Activated CD8-positive, alpha-beta T cell treated with anti-CD3 and anti-CD28 coated beads, Interleukin-2, amount 10 ng/mL, durations not matched to agents 7 days and 5 days (primary cell): ENCODE measurements at regions not wholly inside any gene's neighbourhood (a gene's known extent, or its start where the extent isn't known, plus 50 kb on each side); places are given as distances from the start of the nearest gene placed in this dataset.
A peak's percentile ranks its signal among the peaks of the same experiment; 100 is the strongest.

ENCODE experiments used
- ATAC-seq: fragments of 150-1000 bp; cut with Tn5 transposase; one replicate; pipeline ENCODE4 v1.10.0; 2021; ENCODE audit warnings: moderate library complexity
- CTCF ChIA-PET: fragments of 350-600 bp; sonication (Branson Sonifier 250); formaldehyde crosslinking; loops from one replicate; lab custom pipeline; 2021; ENCODE audit warnings: antibody characterized with exemption; lab: Charles Lee
- POLR2A ChIA-PET: fragments of 350-600 bp; sonication (Branson Sonifier 250); formaldehyde crosslinking; loops from one replicate; lab custom pipeline; 2021; ENCODE audit warnings: antibody characterized with exemption; lab: Charles Lee
- DNase-seq: peaks from one replicate; pipeline ENCODE4 v3.0.0-alpha.2; 2020
- H3K27ac Mint-ChIP-seq: one replicate; pipeline ENCODE4 v1.8.0; 2021; ENCODE audit warnings: mild to moderate bottlenecking, mixed read lengths
- H3K27me3 Mint-ChIP-seq: one replicate; pipeline ENCODE4 v1.8.0; 2021; ENCODE audit warnings: low read depth, mixed read lengths
- H3K36me3 Mint-ChIP-seq: one replicate; pipeline ENCODE4 v1.8.0; 2021; ENCODE audit warnings: low read depth, mixed read lengths
- H3K4me1 Mint-ChIP-seq: one replicate; pipeline ENCODE4 v1.8.0; 2021; ENCODE audit warnings: low read depth, mixed read lengths
- H3K4me3 Mint-ChIP-seq: one replicate; pipeline ENCODE4 v1.8.0; 2021; ENCODE audit warnings: mild to moderate bottlenecking, mixed read lengths
- H3K9me3 Mint-ChIP-seq: one replicate; pipeline ENCODE4 v1.8.0; 2022; ENCODE audit warnings: mixed read lengths; ENCODE audit not compliant: insufficient read depth

DNA sequence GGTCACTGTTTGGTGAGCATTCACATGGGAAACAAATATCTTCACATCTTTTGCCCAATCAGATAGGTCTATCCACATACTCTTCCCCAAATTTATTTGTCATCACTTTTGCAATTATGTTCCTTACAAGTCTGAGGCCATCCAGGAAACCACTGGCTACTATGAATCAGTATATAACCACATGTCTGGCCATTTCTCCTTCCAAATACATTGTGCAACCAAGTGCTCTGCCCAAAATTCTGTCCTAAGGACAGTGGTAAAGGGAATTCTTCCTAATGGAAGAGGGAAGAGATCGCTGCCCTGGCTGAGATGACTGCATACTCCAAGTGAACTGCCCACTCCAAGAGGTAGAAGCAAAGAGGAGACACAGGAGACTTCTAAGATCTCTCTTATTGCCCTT lies 148.9 kb upstream of the MAX start:
- Mint-ChIP-seq H3K27ac (no peak overlapping the region), H3K4me1 (peaks cover 24% of the 10 kb centered on the region)

DNA sequence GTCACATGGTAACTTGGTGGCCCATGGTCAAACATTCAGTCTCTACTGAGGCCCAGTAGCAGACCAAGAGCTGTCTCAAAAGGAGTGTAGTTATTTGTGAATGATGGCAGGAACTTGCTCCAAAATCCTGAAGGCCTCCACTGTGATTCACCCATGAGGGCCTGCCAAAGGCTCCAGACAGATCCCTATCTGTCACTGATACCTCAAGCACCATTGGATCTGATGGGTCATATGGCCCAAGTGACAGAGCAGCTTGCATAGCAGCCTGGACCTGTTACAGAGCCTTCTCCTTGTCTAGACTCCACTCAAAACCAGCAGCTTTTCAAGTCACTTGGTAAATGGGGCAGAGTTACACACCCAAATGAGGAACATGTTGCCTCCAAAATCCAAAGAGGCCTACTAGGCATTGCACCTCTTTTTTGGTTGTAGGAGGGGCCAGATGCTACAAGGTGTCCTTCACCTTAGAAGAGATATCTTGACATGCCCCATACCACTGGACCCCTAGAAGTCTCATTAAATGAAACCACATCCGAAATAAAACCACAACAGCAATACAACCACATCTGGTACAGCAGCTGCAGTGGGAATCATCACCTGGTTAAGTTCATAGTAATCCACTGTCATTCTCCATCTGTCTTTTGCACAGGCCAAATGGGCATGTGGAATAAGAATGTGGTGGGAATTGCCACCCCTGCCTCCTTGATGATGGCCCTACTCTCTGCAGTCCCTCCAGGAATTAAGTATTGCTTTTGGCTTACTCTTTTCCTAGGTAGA lies 150.4 kb upstream of the MAX start:
- ChIA-PET POLR2A (interaction anchor here (0.6 kb wide), 1 partner anchor 21 kb away, joined by 3 read pairs; no protein-coding TSS in a partner anchor), CTCF (interaction anchor here (1.1 kb wide), 1 partner anchor 45 kb away, joined by 3 read pairs; no protein-coding TSS in a partner anchor)
- ATAC-seq (no peak), DNase-seq (no peak)
- H3K36me3 Mint-ChIP-seq, result no peaks in the 10 kb centered on the region
- no peaks in the 10 kb centered on the region for H3K9me3 Mint-ChIP-seq
- no peak overlapping the region for H3K4me3 Mint-ChIP-seq
- H3K4me1 Mint-ChIP-seq, result peaks cover 27% of the 10 kb centered on the region
- no peaks in the 10 kb centered on the region for H3K27me3 Mint-ChIP-seq
- H3K27ac Mint-ChIP-seq, result peak overlapping the region; percentile 54

More for the DNA sequence above, 148.9 kb upstream of the MAX start:
- ATAC-seq, result no peak
- no peak for DNase-seq
- ChIA-PET CTCF (no interaction called here), POLR2A (no interaction called here)
- Mint-ChIP-seq H3K27me3 (no peaks in the 10 kb centered on the region), H3K4me3 (no peak overlapping the region), H3K36me3 (no peaks in the 10 kb centered on the region), H3K9me3 (no peaks in the 10 kb centered on the region)

DNA sequence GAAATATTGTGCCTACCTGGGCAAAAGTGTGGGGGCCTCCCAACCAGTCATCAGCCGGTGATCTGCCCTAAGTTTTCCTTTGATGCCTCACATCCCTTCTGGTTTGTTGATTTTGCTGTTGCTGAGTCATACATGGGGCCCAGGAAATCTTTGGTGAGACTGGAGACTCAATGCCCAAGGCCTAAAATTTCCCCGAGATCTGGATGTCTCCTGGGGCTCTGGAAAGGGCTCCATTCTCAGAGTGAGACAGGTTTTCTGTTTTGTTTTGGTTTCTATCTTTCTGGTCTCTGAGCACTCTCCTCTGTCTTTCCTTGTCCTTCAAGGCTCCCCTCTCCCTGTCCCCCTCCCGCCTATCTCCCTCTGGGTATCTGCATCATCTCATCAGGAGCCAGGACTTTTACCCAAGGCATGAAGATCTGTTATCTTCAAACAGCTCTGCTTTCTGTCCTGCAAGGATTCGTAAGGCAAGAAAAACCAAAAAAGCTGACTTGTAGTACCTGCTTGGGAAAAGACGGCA lies 152.8 kb upstream of the MAX start:
- POLR2A ChIA-PET, result no interaction called here
- Mint-ChIP-seq H3K27me3 (no peaks in the 10 kb centered on the region), H3K36me3 (peaks cover 6% of the 10 kb centered on the region), H3K4me3 (no peak overlapping the region), H3K27ac (no peak overlapping the region), H3K9me3 (peaks cover 4% of the 10 kb centered on the region), H3K4me1 (peaks cover 27% of the 10 kb centered on the region)
- ATAC-seq (no peak), DNase-seq (no peak)
- CTCF ChIA-PET, result interaction anchor here (0.5 to 1.8 kb wide), 4 partner anchors 90 to 816 kb away, joined by 3 to 8 read pairs (median 6); partner anchors contain the start of gene FUT8

DNA sequence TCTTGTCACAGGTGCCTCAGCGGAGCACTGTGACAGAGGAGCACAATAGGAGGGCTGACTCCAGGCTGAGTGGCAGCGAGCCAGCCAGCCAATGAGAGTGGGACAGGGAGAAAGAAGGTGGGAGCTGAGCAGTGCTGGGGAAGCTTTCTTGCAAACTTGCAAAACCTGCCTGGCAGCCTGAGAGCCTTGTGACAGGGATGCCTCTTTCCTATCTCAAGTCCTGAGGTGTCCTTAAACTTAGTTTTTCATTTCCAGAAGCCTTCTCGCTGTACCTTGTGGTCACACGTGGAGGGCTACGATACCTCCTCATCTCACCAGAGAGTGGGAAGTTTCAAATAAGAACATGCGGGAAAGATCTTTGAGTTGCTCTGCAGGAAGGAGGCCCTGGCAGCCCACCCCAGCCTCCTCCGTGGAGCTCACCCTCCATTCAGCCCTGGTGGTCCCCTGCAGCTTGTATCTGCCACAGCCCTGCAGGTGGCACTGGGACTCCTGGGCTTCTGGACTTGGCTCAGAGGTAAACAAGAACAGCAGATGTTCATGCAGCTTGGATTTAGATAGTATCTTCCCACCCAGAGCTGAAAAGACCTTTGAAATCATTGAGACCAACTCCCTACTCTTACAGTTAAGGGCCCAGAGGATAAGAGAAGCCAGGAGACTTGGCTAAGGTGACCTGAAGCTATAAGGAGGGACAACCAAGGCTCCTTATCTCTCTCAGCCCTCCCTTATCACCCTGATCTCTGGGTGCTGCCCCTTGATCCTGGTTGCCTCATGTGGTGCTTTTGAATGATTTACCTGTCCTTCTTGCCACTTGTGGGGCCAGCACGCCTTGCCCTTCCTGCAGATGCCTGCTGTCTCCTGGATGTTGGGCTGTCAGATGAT lies 153.5 kb upstream of the MAX start:
- ATAC-seq, result peak; percentile 42
- POLR2A ChIA-PET, result no interaction called here
- no peak for DNase-seq
- peaks cover 7% of the 10 kb centered on the region for H3K36me3 Mint-ChIP-seq
- H3K27me3 Mint-ChIP-seq, result no peaks in the 10 kb centered on the region
- H3K9me3 Mint-ChIP-seq, result peaks cover 6% of the 10 kb centered on the region
- no peak overlapping the region for H3K4me3 Mint-ChIP-seq
- no peak overlapping the region for H3K27ac Mint-ChIP-seq
- CTCF ChIA-PET, result interaction anchor here (0.6 to 1.8 kb wide), 6 partner anchors 18 to 815 kb away, joined by 3 to 8 read pairs (median 6); partner anchors contain the start of gene FUT8
- peaks cover 27% of the 10 kb centered on the region for H3K4me1 Mint-ChIP-seq

DNA sequence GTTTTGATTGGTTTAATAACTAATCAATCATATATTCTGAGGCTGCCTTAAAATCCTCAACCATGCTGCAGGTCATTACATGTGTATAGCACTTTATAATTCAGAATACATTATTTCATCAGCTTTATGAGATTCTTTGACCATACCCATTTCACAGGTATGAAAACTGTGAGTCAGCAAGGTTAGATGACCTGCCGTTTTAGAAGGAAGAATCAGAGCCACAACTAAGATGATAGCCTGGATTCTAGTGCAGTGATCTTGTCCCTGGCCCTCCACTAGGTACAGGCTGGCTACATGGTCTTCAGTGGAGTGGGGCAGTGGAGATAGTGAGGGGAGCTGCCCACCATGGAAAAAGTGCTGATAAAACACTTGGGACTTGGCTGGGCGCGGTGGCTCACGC lies 154.4 kb upstream of the MAX start:
- no peak for DNase-seq
- ATAC-seq, result no peak
- Mint-ChIP-seq H3K4me3 (no peak overlapping the region), H3K36me3 (peaks cover 7% of the 10 kb centered on the region), H3K27ac (no peak overlapping the region), H3K27me3 (no peaks in the 10 kb centered on the region), H3K4me1 (peaks cover 27% of the 10 kb centered on the region), H3K9me3 (peaks cover 10% of the 10 kb centered on the region)
- ChIA-PET CTCF (interaction anchor here (1.1 to 1.8 kb wide), 3 partner anchors 17 to 155 kb away, joined by 3 to 8 read pairs (median 8); no protein-coding TSS in a partner anchor), POLR2A (no interaction called here)

DNA sequence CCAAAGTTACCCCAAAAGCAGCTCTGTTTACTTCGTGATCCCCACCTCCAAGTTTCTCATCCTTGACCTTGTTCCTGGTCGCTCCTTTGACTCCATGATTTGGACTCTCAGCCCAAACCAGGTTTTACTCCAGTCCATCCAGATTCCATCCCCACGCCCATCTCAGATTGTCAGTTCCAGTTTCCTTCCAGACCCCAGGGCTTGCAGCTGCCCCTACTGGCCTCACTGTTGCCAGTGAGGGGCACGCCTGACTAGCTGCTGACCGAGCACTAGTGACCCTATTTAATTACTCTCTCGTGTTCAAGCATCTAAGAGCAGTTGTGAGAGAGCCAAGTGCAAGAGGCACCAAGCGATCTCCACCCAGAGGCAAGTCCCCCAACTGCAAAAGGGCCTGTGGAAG lies 155.1 kb upstream of the FUT8 start:
- CTCF ChIA-PET, result interaction anchor here (1.1 to 1.4 kb wide), 2 partner anchors 12 to 567 kb away, joined by 3 read pairs; no protein-coding TSS in a partner anchor

DNA sequence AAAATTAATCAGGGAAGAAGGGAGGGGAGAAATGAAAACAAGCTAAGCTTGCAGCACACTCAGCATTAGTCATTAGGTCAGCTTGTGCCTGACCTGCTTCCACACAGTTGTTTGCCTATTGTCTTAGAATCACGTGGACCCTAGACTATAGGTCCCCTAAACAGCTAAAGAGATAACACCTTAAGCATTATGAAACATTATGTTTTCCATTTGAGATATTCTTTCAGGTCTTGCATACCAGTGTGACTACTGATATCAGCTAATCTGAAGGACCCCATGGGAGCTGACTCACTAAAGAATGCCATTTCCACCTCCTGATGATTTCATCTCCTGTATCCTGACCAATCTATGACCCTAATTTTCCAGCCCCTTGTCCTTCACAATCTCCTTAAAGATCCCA lies 154.1 kb upstream of the FUT8 start:
- Mint-ChIP-seq H3K27me3 (no peaks in the 10 kb centered on the region), H3K9me3 (peaks cover 10% of the 10 kb centered on the region), H3K36me3 (peaks cover 7% of the 10 kb centered on the region), H3K4me3 (no peak overlapping the region), H3K27ac (no peak overlapping the region), H3K4me1 (peaks cover 18% of the 10 kb centered on the region)
- DNase-seq (no peak), ATAC-seq (no peak)
- ChIA-PET POLR2A (no interaction called here), CTCF (interaction anchor here (1.1 to 1.4 kb wide), 2 partner anchors 11 to 566 kb away, joined by 3 read pairs; no protein-coding TSS in a partner anchor)

More for the DNA sequence above, 155.1 kb upstream of the FUT8 start:
- Mint-ChIP-seq H3K4me3 (no peak overlapping the region), H3K9me3 (peaks cover 10% of the 10 kb centered on the region), H3K36me3 (peaks cover 7% of the 10 kb centered on the region), H3K4me1 (peaks cover 27% of the 10 kb centered on the region), H3K27me3 (no peaks in the 10 kb centered on the region), H3K27ac (no peak overlapping the region)
- ATAC-seq (no peak), DNase-seq (no peak)
- POLR2A ChIA-PET, result no interaction called here

DNA sequence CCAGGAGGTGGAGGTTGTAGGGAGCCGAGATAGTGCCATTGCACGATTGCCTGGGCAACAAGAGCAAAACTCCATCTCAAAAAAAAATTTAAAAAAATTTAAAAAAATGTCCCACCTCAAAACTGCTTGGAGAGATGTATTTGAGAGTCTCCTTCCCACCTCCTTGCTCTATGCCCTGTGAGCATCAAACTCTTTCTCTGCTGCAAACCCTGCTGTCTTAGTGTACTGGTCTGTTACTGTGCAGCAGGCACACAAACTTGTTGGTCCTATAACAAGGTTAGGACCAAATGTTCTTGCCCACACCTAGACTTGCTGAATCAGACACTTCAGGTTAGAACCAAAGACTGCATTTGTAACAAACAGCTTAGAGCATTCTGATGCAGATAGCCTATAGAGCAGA lies 153.5 kb upstream of the FUT8 start:
- H3K4me1 Mint-ChIP-seq, result peaks cover 17% of the 10 kb centered on the region

DNA sequence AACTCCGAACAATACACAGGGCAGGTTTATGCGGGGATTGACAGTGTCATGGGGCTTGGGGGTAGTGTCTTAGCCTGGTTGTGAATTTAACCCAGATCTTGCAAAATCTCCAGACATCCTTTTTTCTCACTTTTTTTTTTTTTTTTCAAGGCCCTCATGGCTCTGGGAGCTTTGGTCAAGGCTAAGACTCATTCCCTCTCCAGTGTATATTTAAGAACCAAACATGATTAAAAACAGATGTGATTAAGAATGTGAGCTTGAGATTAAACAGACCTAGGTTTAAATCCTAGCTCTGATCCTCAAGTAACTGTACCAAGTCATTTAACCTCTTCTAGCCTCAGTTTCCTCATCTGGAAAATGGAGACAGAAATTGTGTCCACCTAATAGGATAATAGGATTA lies 151.7 kb upstream of the FUT8 start:
- Mint-ChIP-seq H3K9me3 (peaks cover 10% of the 10 kb centered on the region), H3K27me3 (no peaks in the 10 kb centered on the region), H3K36me3 (peaks cover 7% of the 10 kb centered on the region), H3K4me1 (peaks cover 7% of the 10 kb centered on the region), H3K27ac (no peak overlapping the region), H3K4me3 (no peak overlapping the region)
- no peak for DNase-seq
- ATAC-seq, result no peak
- POLR2A ChIA-PET, result no interaction called here
- CTCF ChIA-PET, result interaction anchor here (1.6 kb wide), 1 partner anchor 43 kb away, joined by 3 read pairs; no protein-coding TSS in a partner anchor

More for the DNA sequence above, 153.5 kb upstream of the FUT8 start:
- peaks cover 7% of the 10 kb centered on the region for H3K36me3 Mint-ChIP-seq
- ChIA-PET POLR2A (no interaction called here), CTCF (no interaction called here)
- no peaks in the 10 kb centered on the region for H3K27me3 Mint-ChIP-seq
- H3K4me3 Mint-ChIP-seq, result no peak overlapping the region
- DNase-seq (no peak), ATAC-seq (no peak)
- peaks cover 10% of the 10 kb centered on the region for H3K9me3 Mint-ChIP-seq
- no peak overlapping the region for H3K27ac Mint-ChIP-seq

DNA sequence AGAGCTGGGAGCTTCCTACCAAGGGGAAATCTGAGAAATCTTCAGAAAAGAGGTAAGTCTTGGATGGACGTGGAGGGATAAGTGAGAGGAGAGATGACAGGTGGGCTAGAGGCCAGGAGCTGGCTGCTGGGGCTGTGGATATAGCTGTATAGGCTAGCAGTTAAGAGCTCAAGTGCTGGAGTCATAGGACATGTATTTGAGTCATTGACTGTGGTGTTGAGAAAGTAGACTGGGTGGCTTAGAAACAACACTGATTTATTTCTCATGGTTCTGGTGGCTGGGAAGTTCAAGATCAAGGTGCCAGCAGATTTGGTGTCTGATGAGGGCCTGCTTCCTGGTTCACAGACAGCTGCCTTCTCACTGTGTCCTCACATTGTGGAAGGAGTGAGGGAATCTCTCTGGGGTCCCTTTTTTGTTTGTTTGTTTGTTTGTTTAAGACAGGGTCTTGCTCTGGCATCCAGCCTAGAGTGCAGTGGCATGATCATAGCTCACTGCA lies 151.1 kb upstream of the FUT8 start:
- CTCF ChIA-PET, result interaction anchor here (1.6 kb wide), 1 partner anchor 43 kb away, joined by 3 read pairs; no protein-coding TSS in a partner anchor
- POLR2A ChIA-PET, result no interaction called here
- Mint-ChIP-seq H3K36me3 (peaks cover 7% of the 10 kb centered on the region), H3K27me3 (no peaks in the 10 kb centered on the region), H3K4me1 (no peaks in the 10 kb centered on the region), H3K4me3 (no peak overlapping the region), H3K27ac (no peak overlapping the region), H3K9me3 (peaks cover 10% of the 10 kb centered on the region)
- DNase-seq (no peak), ATAC-seq (no peak)

DNA sequence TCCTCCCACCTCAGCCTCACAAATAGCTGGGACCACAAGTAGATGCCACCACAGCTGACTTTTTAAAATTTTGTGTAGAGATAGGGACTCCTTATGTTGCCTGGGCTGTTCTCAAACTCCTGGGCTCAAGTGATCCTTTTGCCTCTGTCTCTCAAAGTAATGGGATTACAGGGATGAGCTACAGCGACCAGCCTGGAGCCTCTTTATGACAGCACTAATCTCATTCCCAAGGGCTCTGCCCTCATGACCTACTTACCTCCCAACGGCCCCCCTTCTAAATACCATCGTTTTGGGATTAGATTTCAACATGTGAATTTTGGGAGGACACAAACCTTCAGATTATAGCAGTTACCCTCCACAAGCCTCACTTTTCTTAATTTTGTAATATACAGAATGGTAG lies 150.6 kb upstream of the FUT8 start:
- no peaks in the 10 kb centered on the region for H3K27me3 Mint-ChIP-seq
- ATAC-seq (no peak), DNase-seq (no peak)
- H3K9me3 Mint-ChIP-seq, result peaks cover 10% of the 10 kb centered on the region
- POLR2A ChIA-PET, result no interaction called here
- H3K4me1 Mint-ChIP-seq, result no peaks in the 10 kb centered on the region
- CTCF ChIA-PET, result interaction anchor here (1.6 kb wide), 1 partner anchor 44 kb away, joined by 3 read pairs; no protein-coding TSS in a partner anchor
- peaks cover 7% of the 10 kb centered on the region for H3K36me3 Mint-ChIP-seq
- no peak overlapping the region for H3K4me3 Mint-ChIP-seq
- no peak overlapping the region for H3K27ac Mint-ChIP-seq
